Peyer's patch (tissue), 4 donors: ENCODE measurements at regions not wholly inside any gene's neighbourhood (a gene's known extent, or its start where the extent isn't known, plus 50 kb on each side); places are given as distances from the start of the nearest gene placed in this dataset.

Source experiments
- CTCF ChIP-seq, 6 experiments: fragments of 450-650 bp in 4 of 6; fragments of 200-600 bp in 2 of 6; sonication (generic) in 1 of 6; IDR thresholded peaks; one replicate each; pipeline ENCODE4 v1.5.1; 2017 to 2019; ENCODE audit warnings: antibody characterized with exemption in 6 of 6, mild to moderate bottlenecking in 3 of 6, moderate library complexity in 1 of 6
- POLR2A ChIP-seq, 2 donors: fragments of 450-650 bp; IDR thresholded peaks; one replicate each; pipeline ENCODE4 v1.5.1; 2017; ENCODE audit warnings: antibody characterized with exemption in 2 of 2, mild to moderate bottlenecking in 2 of 2, moderate library complexity in 2 of 2

GRCh38 chr3:87993566-87993965 is 65.2 kb downstream of the CGGBP1 start:
- TF ChIP-seq CTCF (IDR thresholded peaks at IDR 0.05) (no peak), POLR2A (IDR thresholded peaks at IDR 0.05) (no peak)
